ENCODE measurements at regions not wholly inside any gene's neighbourhood (a gene's known extent, or its start where the extent isn't known, plus 50 kb on each side); places are given as distances from the start of the nearest gene placed in this dataset.

DNA sequence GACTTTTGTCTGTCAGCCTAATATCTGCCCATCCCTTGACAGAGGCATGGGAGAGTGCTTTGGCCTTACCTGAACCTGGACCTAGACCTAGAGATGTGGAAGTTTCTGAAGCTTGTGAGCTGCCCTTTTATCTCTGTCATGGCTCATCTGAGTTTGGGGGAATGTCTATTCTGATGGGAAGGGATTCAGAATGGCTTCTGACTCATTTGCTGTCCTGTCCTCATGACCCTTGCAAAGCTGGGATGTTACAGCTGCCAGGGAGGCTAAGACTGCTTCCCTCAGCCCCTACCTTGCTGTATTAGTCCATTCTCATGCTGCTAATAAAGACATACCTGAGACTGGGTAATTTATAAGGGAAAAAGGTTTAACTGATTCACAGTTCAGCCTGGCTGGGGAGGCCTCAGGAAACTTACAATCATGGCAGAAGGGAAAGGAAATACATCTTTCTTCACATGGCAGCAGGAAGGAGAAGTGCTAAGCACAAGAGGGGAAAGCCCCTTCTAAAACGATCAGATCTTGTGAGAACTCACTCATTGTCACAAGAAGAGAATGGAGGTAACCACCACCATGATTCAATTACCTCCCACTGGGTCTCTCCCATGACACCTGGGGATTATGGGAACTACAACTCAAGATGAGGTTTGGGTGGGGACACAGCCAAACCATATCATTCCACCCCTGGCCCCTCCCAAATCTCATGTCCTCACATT, 252.2 kb downstream of the ERMARD start:
- intact Hi-C loops (cut with micrococcal nuclease) = no loop called here
- Histone ChIP-seq H3K4me1 (ENCODE audit: control insufficient read depth, extremely low read depth, insufficient read depth, low read length) (no peaks in the 10 kb centered on the region), H3K4me2 (ENCODE audit: insufficient read depth, low read length) (no peak overlapping the region), H3K36me3 (ENCODE audit: control insufficient read depth in 2 of 2, extremely low read depth in 1 of 2, insufficient read depth in 2 of 2, low read length in 2 of 2) (no peaks in the 10 kb centered on the region), H3K4me3 (replicated peaks in 1 of 3; ENCODE audit: insufficient read depth in 1 of 3, low read depth in 1 of 3, low read length in 3 of 3) (no peak overlapping the region), H3K9me1 (replicated peaks; ENCODE audit: control insufficient read depth, extremely low read depth, insufficient read depth, low read length) (no peaks in the 10 kb centered on the region), H3K9ac (replicated peaks; ENCODE audit: extremely low read depth, insufficient read depth, low read length) (no peak overlapping the region), H3K79me2 (ENCODE audit: control insufficient read depth, insufficient read depth, low read length) (no peaks in the 10 kb centered on the region), H4K20me1 (replicated peaks; ENCODE audit: control insufficient read depth, extremely low read depth, insufficient read depth, low read length) (no peaks in the 10 kb centered on the region), H2AFZ (ENCODE audit: low read depth, low read length) (no peak overlapping the region), H3K27ac (ENCODE audit: insufficient read depth, low read depth, low read length) (no peak overlapping the region), H3K9me3 (replicated peaks; ENCODE audit: control insufficient read depth, insufficient read depth, low read length) (no peaks in the 10 kb centered on the region), H3K27me3 (ENCODE audit: control insufficient read depth in 2 of 2, insufficient read depth in 2 of 2, low read length in 2 of 2) (no peaks in the 10 kb centered on the region)
- ChIA-PET CTCF (no interaction called here), POLR2A (no interaction called here)
- dilution Hi-C loops (cut with MboI; ENCODE audit: extremely low pct_ligation_motif_present, low sequenced_read_pairs) = no loop called here
- DNase-seq (ENCODE audit: low read depth, low spot score) (no peak), FAIRE-seq (no peak)
- BruUV-seq (replicated peaks) = no TSS peak
- TF ChIP-seq JUN (IDR thresholded peaks at IDR 0.05; ENCODE audit: borderline replicate concordance, insufficient read depth, insufficient read length, low read depth) (no peak), EZH2 (IDR thresholded peaks at IDR 0.05; ENCODE audit: borderline replicate concordance, low read depth, low read length, severe bottlenecking) (no peak), GATA2 (IDR thresholded peaks at IDR 0.05; ENCODE audit: insufficient read depth, insufficient read length, low read depth, low read length) (no peak), MYC (IDR thresholded peaks at IDR 0.05; ENCODE audit: low read depth, low read length) (no peak), POLR2AphosphoS5 (IDR thresholded peaks at IDR 0.05; ENCODE audit: insufficient read depth, low read depth, low read length) (no peak), POLR2A (IDR thresholded peaks at IDR 0.05; ENCODE audit: low read depth, low read length) (no peak), FOS (IDR thresholded peaks at IDR 0.05; ENCODE audit: borderline replicate concordance, insufficient read depth, low read length) (no peak)
- TF ChIP-seq, protein P1, sequence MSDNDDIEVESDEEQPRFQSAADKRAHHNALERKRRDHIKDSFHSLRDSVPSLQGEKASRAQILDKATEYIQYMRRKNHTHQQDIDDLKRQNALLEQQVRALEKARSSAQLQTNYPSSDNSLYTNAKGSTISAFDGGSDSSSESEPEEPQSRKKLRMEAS (IDR thresholded peaks at IDR 0.05; ENCODE audit: insufficient read depth, insufficient read length) = no peak
- TF ChIP-seq, protein P2, sequence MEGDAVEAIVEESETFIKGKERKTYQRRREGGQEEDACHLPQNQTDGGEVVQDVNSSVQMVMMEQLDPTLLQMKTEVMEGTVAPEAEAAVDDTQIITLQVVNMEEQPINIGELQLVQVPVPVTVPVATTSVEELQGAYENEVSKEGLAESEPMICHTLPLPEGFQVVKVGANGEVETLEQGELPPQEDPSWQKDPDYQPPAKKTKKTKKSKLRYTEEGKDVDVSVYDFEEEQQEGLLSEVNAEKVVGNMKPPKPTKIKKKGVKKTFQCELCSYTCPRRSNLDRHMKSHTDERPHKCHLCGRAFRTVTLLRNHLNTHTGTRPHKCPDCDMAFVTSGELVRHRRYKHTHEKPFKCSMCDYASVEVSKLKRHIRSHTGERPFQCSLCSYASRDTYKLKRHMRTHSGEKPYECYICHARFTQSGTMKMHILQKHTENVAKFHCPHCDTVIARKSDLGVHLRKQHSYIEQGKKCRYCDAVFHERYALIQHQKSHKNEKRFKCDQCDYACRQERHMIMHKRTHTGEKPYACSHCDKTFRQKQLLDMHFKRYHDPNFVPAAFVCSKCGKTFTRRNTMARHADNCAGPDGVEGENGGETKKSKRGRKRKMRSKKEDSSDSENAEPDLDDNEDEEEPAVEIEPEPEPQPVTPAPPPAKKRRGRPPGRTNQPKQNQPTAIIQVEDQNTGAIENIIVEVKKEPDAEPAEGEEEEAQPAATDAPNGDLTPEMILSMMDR (IDR thresholded peaks at IDR 0.05; ENCODE audit: extremely low read depth in 1 of 2, insufficient read depth in 1 of 2, low read depth in 1 of 2, low read length in 2 of 2) = no peak
